ENCODE measurements at regions not wholly inside any gene's neighbourhood (a gene's known extent, or its start where the extent isn't known, plus 50 kb on each side); places are given as distances from the start of the nearest gene placed in this dataset.

DNA sequence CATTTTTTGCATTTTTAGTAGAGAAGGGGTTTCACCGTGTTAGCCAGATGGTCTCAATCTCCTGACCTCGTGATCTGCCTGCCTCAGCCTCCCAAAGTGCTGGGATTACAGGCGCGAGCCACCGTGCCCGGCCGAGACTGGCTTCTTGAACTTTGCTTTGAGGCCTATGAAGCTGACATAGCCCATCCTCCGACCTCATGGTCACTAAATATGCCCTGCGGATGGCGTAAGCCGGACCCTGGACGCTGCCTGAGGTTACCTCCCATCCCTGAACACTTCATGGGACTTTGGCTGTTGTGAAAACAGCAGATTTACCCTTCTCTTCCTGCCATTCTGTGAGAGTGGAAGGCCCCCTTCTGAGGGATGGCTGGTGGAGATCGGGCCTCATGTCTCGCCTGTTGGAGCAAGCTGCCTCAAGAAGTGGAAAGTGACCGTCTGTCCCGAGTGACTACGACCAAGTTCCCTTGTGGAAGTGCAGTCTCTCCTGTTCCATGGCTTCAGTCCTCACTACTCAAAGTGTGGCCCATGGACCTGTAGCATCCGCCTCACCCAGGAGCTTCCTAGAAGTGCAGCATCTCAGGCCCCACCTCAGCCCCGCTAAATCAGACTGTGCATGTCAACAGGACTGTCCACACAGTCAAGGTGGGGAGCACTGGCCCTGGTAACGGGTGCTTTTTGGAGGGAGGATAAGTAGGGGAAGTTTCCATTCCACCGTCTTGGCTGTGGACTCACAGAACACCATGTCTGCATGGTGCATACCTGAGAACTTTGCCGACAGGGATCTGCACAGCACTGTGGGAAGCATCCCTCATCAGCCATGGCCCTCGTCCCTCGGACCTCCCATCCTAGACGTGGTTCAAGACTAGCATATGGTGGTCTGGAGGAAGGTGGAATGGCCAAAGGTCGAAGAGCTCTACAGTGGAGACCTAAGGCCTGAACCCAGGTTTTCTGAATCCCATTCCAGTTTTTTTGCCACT is 210.5 kb upstream of the SHH start:
- DNase-seq (ENCODE audit: low read depth, low spot score): no peak
- TF ChIP-seq, protein P1, sequence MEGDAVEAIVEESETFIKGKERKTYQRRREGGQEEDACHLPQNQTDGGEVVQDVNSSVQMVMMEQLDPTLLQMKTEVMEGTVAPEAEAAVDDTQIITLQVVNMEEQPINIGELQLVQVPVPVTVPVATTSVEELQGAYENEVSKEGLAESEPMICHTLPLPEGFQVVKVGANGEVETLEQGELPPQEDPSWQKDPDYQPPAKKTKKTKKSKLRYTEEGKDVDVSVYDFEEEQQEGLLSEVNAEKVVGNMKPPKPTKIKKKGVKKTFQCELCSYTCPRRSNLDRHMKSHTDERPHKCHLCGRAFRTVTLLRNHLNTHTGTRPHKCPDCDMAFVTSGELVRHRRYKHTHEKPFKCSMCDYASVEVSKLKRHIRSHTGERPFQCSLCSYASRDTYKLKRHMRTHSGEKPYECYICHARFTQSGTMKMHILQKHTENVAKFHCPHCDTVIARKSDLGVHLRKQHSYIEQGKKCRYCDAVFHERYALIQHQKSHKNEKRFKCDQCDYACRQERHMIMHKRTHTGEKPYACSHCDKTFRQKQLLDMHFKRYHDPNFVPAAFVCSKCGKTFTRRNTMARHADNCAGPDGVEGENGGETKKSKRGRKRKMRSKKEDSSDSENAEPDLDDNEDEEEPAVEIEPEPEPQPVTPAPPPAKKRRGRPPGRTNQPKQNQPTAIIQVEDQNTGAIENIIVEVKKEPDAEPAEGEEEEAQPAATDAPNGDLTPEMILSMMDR (IDR thresholded peaks at IDR 0.05): no peak
- TF ChIP-seq TCF7L2 (IDR thresholded peaks at IDR 0.05; ENCODE audit: low read depth, low read length) (no peak), POLR2AphosphoS5 (IDR thresholded peaks at IDR 0.05; ENCODE audit: low read depth, low read length) (no peak), SIN3A (IDR thresholded peaks at IDR 0.05; ENCODE audit: borderline replicate concordance, insufficient read depth, low read depth, low read length) (no peak)
- TF ChIP-seq, protein P2, sequence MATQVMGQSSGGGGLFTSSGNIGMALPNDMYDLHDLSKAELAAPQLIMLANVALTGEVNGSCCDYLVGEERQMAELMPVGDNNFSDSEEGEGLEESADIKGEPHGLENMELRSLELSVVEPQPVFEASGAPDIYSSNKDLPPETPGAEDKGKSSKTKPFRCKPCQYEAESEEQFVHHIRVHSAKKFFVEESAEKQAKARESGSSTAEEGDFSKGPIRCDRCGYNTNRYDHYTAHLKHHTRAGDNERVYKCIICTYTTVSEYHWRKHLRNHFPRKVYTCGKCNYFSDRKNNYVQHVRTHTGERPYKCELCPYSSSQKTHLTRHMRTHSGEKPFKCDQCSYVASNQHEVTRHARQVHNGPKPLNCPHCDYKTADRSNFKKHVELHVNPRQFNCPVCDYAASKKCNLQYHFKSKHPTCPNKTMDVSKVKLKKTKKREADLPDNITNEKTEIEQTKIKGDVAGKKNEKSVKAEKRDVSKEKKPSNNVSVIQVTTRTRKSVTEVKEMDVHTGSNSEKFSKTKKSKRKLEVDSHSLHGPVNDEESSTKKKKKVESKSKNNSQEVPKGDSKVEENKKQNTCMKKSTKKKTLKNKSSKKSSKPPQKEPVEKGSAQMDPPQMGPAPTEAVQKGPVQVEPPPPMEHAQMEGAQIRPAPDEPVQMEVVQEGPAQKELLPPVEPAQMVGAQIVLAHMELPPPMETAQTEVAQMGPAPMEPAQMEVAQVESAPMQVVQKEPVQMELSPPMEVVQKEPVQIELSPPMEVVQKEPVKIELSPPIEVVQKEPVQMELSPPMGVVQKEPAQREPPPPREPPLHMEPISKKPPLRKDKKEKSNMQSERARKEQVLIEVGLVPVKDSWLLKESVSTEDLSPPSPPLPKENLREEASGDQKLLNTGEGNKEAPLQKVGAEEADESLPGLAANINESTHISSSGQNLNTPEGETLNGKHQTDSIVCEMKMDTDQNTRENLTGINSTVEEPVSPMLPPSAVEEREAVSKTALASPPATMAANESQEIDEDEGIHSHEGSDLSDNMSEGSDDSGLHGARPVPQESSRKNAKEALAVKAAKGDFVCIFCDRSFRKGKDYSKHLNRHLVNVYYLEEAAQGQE (IDR thresholded peaks at IDR 0.05; ENCODE audit: insufficient read depth in 1 of 2, low read depth in 2 of 2, low read length in 1 of 2): no peak
- ATAC-seq: no peak
- no TSS peak for BruUV-seq (replicated peaks)
- Histone ChIP-seq H3K27me3 (ENCODE audit: control insufficient read depth, insufficient read depth, low read length) (no peaks in the 10 kb centered on the region), H3K4me3 (ENCODE audit: low read depth in 2 of 2, low read length in 2 of 2) (no peak overlapping the region), H3K9me3 (ENCODE audit: control insufficient read depth, insufficient read depth, low read depth, low read length) (no peaks in the 10 kb centered on the region), H3K27ac (ENCODE audit: low read length) (no peak overlapping the region), H3K4me1 (ENCODE audit: control insufficient read depth, insufficient read depth, low read length) (no peaks in the 10 kb centered on the region), H3K36me3 (ENCODE audit: control insufficient read depth, insufficient read depth, low read length) (no peaks in the 10 kb centered on the region)
- in situ Hi-C loops (cut with HindIII; ENCODE audit: low pct_unique_long_range_greater_than_20kb, low sequenced_read_pairs): no loop called here
- POLR2A ChIA-PET: no interaction called here
- intact Hi-C loops (cut with micrococcal nuclease; ENCODE audit: unreplicated experiment): no loop called here
- CTCF ChIA-PET: interaction anchor here (0.6 kb wide), 1 partner anchor 84 kb away, joined by 3 read pairs; no protein-coding TSS in a partner anchor

DNA sequence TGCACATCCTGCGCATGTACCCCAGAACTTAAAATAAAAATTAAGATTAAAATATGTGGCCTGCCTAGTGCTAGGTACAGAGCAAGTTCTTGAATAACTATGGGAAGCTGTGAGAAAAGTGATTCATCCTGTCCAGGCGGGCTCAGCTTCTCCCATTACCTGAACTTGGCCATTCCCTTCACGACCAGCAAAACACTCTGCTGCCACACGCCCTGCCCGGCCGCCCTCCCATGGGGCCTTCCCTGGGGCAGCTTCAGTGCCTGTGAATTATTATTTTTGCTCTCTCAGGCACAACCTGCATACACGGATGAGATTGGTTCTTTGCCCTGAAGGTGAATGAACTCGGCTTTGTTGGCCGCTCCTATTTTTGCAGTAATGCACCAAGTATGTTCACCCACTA is 209.2 kb upstream of the SHH start:
- TF ChIP-seq TCF7L2 (IDR thresholded peaks at IDR 0.05; ENCODE audit: low read depth, low read length): no peak
- TF ChIP-seq, protein P1 (IDR thresholded peaks at IDR 0.05): no peak
- no peak for TF ChIP-seq POLR2AphosphoS5 (IDR thresholded peaks at IDR 0.05; ENCODE audit: low read depth, low read length)
- TF ChIP-seq, protein P2 (IDR thresholded peaks at IDR 0.05; ENCODE audit: insufficient read depth in 1 of 2, low read depth in 2 of 2, low read length in 1 of 2): no peak
- TF ChIP-seq SIN3A (IDR thresholded peaks at IDR 0.05; ENCODE audit: borderline replicate concordance, insufficient read depth, low read depth, low read length): no peak
- intact Hi-C loops (cut with micrococcal nuclease; ENCODE audit: unreplicated experiment): no loop called here
- ChIA-PET CTCF (no interaction called here), POLR2A (no interaction called here)
- no peaks in the 10 kb centered on the region for H3K4me1 ChIP-seq (ENCODE audit: control insufficient read depth, insufficient read depth, low read length)
- H3K36me3 ChIP-seq (ENCODE audit: control insufficient read depth, insufficient read depth, low read length): no peaks in the 10 kb centered on the region
- H3K9me3 ChIP-seq (ENCODE audit: control insufficient read depth, insufficient read depth, low read depth, low read length): no peaks in the 10 kb centered on the region
- no peak for DNase-seq (ENCODE audit: low read depth, low spot score)
- no peaks in the 10 kb centered on the region for H3K27me3 ChIP-seq (ENCODE audit: control insufficient read depth, insufficient read depth, low read length)
- H3K27ac ChIP-seq (ENCODE audit: low read length): no peak overlapping the region
- H3K4me3 ChIP-seq (ENCODE audit: low read depth in 2 of 2, low read length in 2 of 2): no peak overlapping the region
- ATAC-seq: no peak
- in situ Hi-C loops (cut with HindIII; ENCODE audit: low pct_unique_long_range_greater_than_20kb, low sequenced_read_pairs): no loop called here
- BruUV-seq (replicated peaks): no TSS peak

Measured in Panc1 (cell line).